ENCODE measurements at regions not wholly inside any gene's neighbourhood (a gene's known extent, or its start where the extent isn't known, plus 50 kb on each side); places are given as distances from the start of the nearest gene placed in this dataset.

DNA sequence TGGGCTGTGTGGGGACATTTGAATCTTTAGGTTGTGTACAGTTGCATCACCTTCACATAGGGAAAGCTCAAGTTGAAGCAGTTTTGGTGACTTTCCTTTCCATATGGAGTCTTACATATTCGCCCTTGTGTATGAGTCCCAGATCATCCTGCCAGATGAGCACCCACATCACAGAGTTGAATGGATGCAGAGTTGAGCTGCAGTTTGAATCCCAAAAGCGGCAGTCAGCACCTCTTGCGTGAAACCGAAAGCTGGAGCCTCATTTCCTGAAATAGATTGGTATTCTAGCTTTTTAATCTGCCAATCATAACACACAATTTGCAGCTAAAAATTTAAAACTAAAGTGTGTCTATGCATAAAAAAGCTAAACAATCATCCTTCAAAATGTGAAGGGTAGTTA, 162.9 kb upstream of the DIPK2B start:
- Histone ChIP-seq H3K4me3 (no peak overlapping the region), H3K27me3 (no peaks in the 10 kb centered on the region), H3K36me3 (no peaks in the 10 kb centered on the region), H3K27ac (no peak overlapping the region), H3K4me1 (no peaks in the 10 kb centered on the region), H3K9ac (ENCODE audit: low read depth in 2 of 2, low read length in 2 of 2) (no peak overlapping the region), H3K9me3 (no peaks in the 10 kb centered on the region)
- intact Hi-C loops (cut with DNase I) = no loop called here
- TF ChIP-seq, protein P1, sequence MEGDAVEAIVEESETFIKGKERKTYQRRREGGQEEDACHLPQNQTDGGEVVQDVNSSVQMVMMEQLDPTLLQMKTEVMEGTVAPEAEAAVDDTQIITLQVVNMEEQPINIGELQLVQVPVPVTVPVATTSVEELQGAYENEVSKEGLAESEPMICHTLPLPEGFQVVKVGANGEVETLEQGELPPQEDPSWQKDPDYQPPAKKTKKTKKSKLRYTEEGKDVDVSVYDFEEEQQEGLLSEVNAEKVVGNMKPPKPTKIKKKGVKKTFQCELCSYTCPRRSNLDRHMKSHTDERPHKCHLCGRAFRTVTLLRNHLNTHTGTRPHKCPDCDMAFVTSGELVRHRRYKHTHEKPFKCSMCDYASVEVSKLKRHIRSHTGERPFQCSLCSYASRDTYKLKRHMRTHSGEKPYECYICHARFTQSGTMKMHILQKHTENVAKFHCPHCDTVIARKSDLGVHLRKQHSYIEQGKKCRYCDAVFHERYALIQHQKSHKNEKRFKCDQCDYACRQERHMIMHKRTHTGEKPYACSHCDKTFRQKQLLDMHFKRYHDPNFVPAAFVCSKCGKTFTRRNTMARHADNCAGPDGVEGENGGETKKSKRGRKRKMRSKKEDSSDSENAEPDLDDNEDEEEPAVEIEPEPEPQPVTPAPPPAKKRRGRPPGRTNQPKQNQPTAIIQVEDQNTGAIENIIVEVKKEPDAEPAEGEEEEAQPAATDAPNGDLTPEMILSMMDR (IDR thresholded peaks at IDR 0.05) = no peak
- no peak for DNase-seq

GRCh38 chrX:45360571-45360970, 159.9 kb upstream of the DIPK2B start:
- intact Hi-C loops (cut with DNase I) = no loop called here
- H3K9ac ChIP-seq (ENCODE audit: low read depth in 2 of 2, low read length in 2 of 2) = no peak overlapping the region
- no peaks in the 10 kb centered on the region for H3K4me1 ChIP-seq
- no peak overlapping the region for H3K27ac ChIP-seq
- H3K4me3 ChIP-seq = no peak overlapping the region
- no peaks in the 10 kb centered on the region for H3K9me3 ChIP-seq
- H3K27me3 ChIP-seq = no peaks in the 10 kb centered on the region
- TF ChIP-seq, protein P1 (IDR thresholded peaks at IDR 0.05) = no peak
- H3K36me3 ChIP-seq = no peaks in the 10 kb centered on the region
- DNase-seq = no peak

GRCh38 chrX:45358392-45358791, 157.7 kb upstream of the DIPK2B start:
- Histone ChIP-seq H3K9ac (ENCODE audit: low read depth in 2 of 2, low read length in 2 of 2) (no peak overlapping the region), H3K9me3 (no peaks in the 10 kb centered on the region), H3K4me3 (no peak overlapping the region), H3K36me3 (no peaks in the 10 kb centered on the region), H3K4me1 (no peaks in the 10 kb centered on the region), H3K27me3 (no peaks in the 10 kb centered on the region), H3K27ac (peak overlapping the region; percentile 20)
- DNase-seq = no peak
- TF ChIP-seq, protein P1 (IDR thresholded peaks at IDR 0.05) = no peak
- intact Hi-C loops (cut with DNase I) = no loop called here

GRCh38 chrX:45353456-45353855, 152.8 kb upstream of the DIPK2B start:
- H3K27me3 ChIP-seq = no peaks in the 10 kb centered on the region
- no peak for DNase-seq
- no peaks in the 10 kb centered on the region for H3K36me3 ChIP-seq
- no peak overlapping the region for H3K4me3 ChIP-seq
- H3K4me1 ChIP-seq = no peaks in the 10 kb centered on the region
- intact Hi-C loops (cut with DNase I) = no loop called here
- TF ChIP-seq, protein P1 (IDR thresholded peaks at IDR 0.05) = no peak
- H3K9ac ChIP-seq (ENCODE audit: low read depth in 2 of 2, low read length in 2 of 2) = no peak overlapping the region
- H3K27ac ChIP-seq = no peak overlapping the region
- H3K9me3 ChIP-seq = no peaks in the 10 kb centered on the region

DNA sequence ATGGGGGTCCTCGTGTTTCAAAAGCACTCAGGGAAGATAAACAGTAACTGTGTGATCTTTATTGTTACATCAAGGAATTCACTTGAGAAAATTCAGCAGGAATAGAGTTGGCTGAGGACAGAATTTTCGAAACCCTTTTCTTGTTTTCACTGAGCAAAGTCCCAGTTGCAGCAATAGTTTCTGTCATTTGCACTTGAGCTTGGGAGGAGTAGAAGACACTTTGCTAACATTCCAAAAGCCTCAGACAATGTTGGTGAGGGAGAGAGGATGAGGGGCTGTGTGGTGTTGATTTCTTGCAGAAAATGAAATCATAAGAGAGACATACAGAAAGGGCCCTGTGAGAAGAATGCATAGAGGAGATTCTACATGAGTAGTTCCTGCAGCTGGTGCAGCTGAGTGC, 151.9 kb upstream of the DIPK2B start:
- H3K9ac ChIP-seq (ENCODE audit: low read depth in 2 of 2, low read length in 2 of 2) = no peak overlapping the region
- no peaks in the 10 kb centered on the region for H3K9me3 ChIP-seq
- H3K36me3 ChIP-seq = no peaks in the 10 kb centered on the region
- no peak overlapping the region for H3K27ac ChIP-seq
- TF ChIP-seq, protein P1 (IDR thresholded peaks at IDR 0.05) = no peak
- intact Hi-C loops (cut with DNase I) = no loop called here
- H3K27me3 ChIP-seq = no peaks in the 10 kb centered on the region
- H3K4me1 ChIP-seq = no peaks in the 10 kb centered on the region
- DNase-seq = no peak
- H3K4me3 ChIP-seq = no peak overlapping the region

GRCh38 chrX:45351478-45351877, 150.8 kb upstream of the DIPK2B start:
- Histone ChIP-seq H3K9ac (ENCODE audit: low read depth in 2 of 2, low read length in 2 of 2) (no peak overlapping the region), H3K9me3 (no peaks in the 10 kb centered on the region), H3K27me3 (no peaks in the 10 kb centered on the region), H3K4me1 (no peaks in the 10 kb centered on the region), H3K27ac (no peak overlapping the region), H3K4me3 (no peak overlapping the region), H3K36me3 (no peaks in the 10 kb centered on the region)
- DNase-seq = no peak
- intact Hi-C loops (cut with DNase I) = no loop called here
- TF ChIP-seq, protein P1 (IDR thresholded peaks at IDR 0.05) = no peak

Data from colonic mucosa (tissue), 4 donors.